Osteocyte (in vitro differentiated cells): ENCODE measurements at regions not wholly inside any gene's neighbourhood (a gene's known extent, or its start where the extent isn't known, plus 50 kb on each side); places are given as distances from the start of the nearest gene placed in this dataset.

Source experiments
- DNase-seq: peaks from one replicate; pipeline ENCODE4 v3.0.0; 2021; ENCODE audit warnings: mixed read lengths; ENCODE audit not compliant: unreplicated experiment; ENCODE audit errors: extremely low spot score
- H3K27ac Mint-ChIP-seq: one replicate; pipeline ENCODE4 v1.8.0; 2021; ENCODE audit warnings: mild to moderate bottlenecking, mixed read lengths; ENCODE audit not compliant: unreplicated experiment
- H3K27me3 Mint-ChIP-seq: one replicate; pipeline ENCODE4 v1.8.0; 2021; ENCODE audit warnings: mixed read lengths; ENCODE audit not compliant: unreplicated experiment
- H3K36me3 Mint-ChIP-seq: one replicate; pipeline ENCODE4 v1.8.0; 2021; ENCODE audit warnings: mixed read lengths; ENCODE audit not compliant: unreplicated experiment
- H3K4me1 Mint-ChIP-seq: one replicate; pipeline ENCODE4 v1.8.0; 2021; ENCODE audit warnings: mixed read lengths; ENCODE audit not compliant: unreplicated experiment
- H3K4me3 Mint-ChIP-seq: one replicate; pipeline ENCODE4 v1.8.0; 2021; ENCODE audit warnings: mild to moderate bottlenecking, moderate library complexity, mixed read lengths; ENCODE audit not compliant: unreplicated experiment
- H3K9me3 Mint-ChIP-seq: one replicate; pipeline ENCODE4 v1.8.0; 2021; ENCODE audit warnings: mixed read lengths; ENCODE audit not compliant: unreplicated experiment
- CTCF ChIP-seq: fragments of 200-600 bp; sonication (generic); IDR thresholded peaks from 2 replicates; pipeline ENCODE4 v1.5.0; 2021; ENCODE audit warnings: antibody characterized with exemption, mild to moderate bottlenecking, moderate library complexity

- Mint-ChIP-seq H3K9me3 (no peaks in the 10 kb centered on the region), H3K4me3 (no peak overlapping the region), H3K4me1 (no peaks in the 10 kb centered on the region), H3K27me3 (peaks cover 13% of the 10 kb centered on the region), H3K27ac (no peak overlapping the region), H3K36me3 (no peaks in the 10 kb centered on the region)
- TF ChIP-seq CTCF: no peak
- DNase-seq: no peak
Measured at GRCh38 chr4:13118633-13119032, 365.5 kb downstream of the RAB28 start.

- Mint-ChIP-seq H3K4me3 (no peak overlapping the region), H3K36me3 (no peaks in the 10 kb centered on the region), H3K9me3 (peaks cover 9% of the 10 kb centered on the region), H3K27me3 (peaks cover 7% of the 10 kb centered on the region), H3K4me1 (no peaks in the 10 kb centered on the region), H3K27ac (no peak overlapping the region)
- no peak for DNase-seq
- TF ChIP-seq CTCF: no peak
Measured at GRCh38 chr4:13117185-13117584, 367.0 kb downstream of the RAB28 start.

GRCh38 chr4:13112030-13112429, 372.1 kb downstream of the RAB28 start:
- Mint-ChIP-seq H3K27ac (no peak overlapping the region), H3K4me1 (no peaks in the 10 kb centered on the region), H3K4me3 (no peak overlapping the region), H3K36me3 (no peaks in the 10 kb centered on the region), H3K9me3 (peaks cover 38% of the 10 kb centered on the region), H3K27me3 (no peaks in the 10 kb centered on the region)
- TF ChIP-seq CTCF: no peak
- DNase-seq: no peak

GRCh38 chr4:13109536-13109935, 374.6 kb downstream of the RAB28 start:
- H3K36me3 Mint-ChIP-seq: no peaks in the 10 kb centered on the region
- H3K27me3 Mint-ChIP-seq: no peaks in the 10 kb centered on the region
- DNase-seq: no peak
- no peak overlapping the region for H3K27ac Mint-ChIP-seq
- H3K4me3 Mint-ChIP-seq: no peak overlapping the region
- no peaks in the 10 kb centered on the region for H3K4me1 Mint-ChIP-seq
- TF ChIP-seq CTCF: no peak
- peaks cover 38% of the 10 kb centered on the region for H3K9me3 Mint-ChIP-seq

GRCh38 chr4:13108096-13108495, 376.0 kb downstream of the RAB28 start:
- H3K4me1 Mint-ChIP-seq: no peaks in the 10 kb centered on the region
- peaks cover 38% of the 10 kb centered on the region for H3K9me3 Mint-ChIP-seq
- H3K4me3 Mint-ChIP-seq: no peak overlapping the region
- DNase-seq: no peak
- no peaks in the 10 kb centered on the region for H3K36me3 Mint-ChIP-seq
- H3K27me3 Mint-ChIP-seq: no peaks in the 10 kb centered on the region
- TF ChIP-seq CTCF: no peak
- no peak overlapping the region for H3K27ac Mint-ChIP-seq
